K562 (cell line): ENCODE measurements at regions not wholly inside any gene's neighbourhood (a gene's known extent, or its start where the extent isn't known, plus 50 kb on each side); places are given as distances from the start of the nearest gene placed in this dataset.

Experiments used
- CHD2 ChIP-seq: IDR thresholded peaks from 2 replicates; pipeline ENCODE4 v1.6.1; 2011; ENCODE audit warnings: low read depth, low read length
- DDX20 ChIP-seq: fragments of 450-650 bp; IDR thresholded peaks from 2 replicates; pipeline ENCODE4 v1.6.1; 2016; ENCODE audit warnings: missing genetic modification characterization, low read depth, mild to moderate bottlenecking, missing compliant biosample characterization, moderate library complexity
- E2F6 ChIP-seq, 2 experiments: IDR thresholded peaks; 2 replicates each; pipeline ENCODE4 v1.6.1; 2011; ENCODE audit warnings: borderline replicate concordance in 1 of 2, control low read depth in 1 of 2, low read depth in 1 of 2, low read length in 1 of 2, mild to moderate bottlenecking in 1 of 2, mixed read lengths in 1 of 2, moderate library complexity in 1 of 2; ENCODE audit not compliant: insufficient read depth in 1 of 2, insufficient read length in 1 of 2, poor library complexity in 1 of 2, severe bottlenecking in 1 of 2; ENCODE audit errors: extremely low read depth in 1 of 2
- GTF2E2 ChIP-seq: fragments of 200-800 bp; sonication (Bioruptor generic); IDR thresholded peaks from 2 replicates; pipeline ENCODE4 v1.6.1; 2016; ENCODE audit warnings: missing genetic modification characterization, missing compliant biosample characterization
- IFI16 ChIP-seq: fragments of 250-450 bp; sonication (Bioruptor Pico); IDR thresholded peaks from 2 replicates; pipeline ENCODE4 v2.1.2; 2022; ENCODE audit warnings: mild to moderate bottlenecking, inconsistent platforms
- MAZ ChIP-seq, 2 experiments: fragments of 450-650 bp in 1 of 2; sonication (generic) in 1 of 2; formaldehyde crosslinking; IDR thresholded peaks in 1 of 2; conservative IDR thresholded peaks in 1 of 2; 2 replicates each; pipeline versions ENCODE4 v1.4.0 to v1.5.0; 2020; ENCODE audit warnings: mild to moderate bottlenecking in 1 of 2, missing genetic modification reagents in 1 of 2
- MXI1 ChIP-seq: IDR thresholded peaks from 2 replicates; pipeline ENCODE4 v1.6.1; 2011; ENCODE audit warnings: low read depth, mild to moderate bottlenecking, improper control_type of control experiment, low read length
- NR0B1 ChIP-seq: fragments of 450-650 bp; IDR thresholded peaks from one replicate; pipeline ENCODE4 v1.6.1; 2018; ENCODE audit warnings: mild to moderate bottlenecking, moderate library complexity; ENCODE audit not compliant: partially characterized antibody
- NR2C2 ChIP-seq, 2 experiments: fragments of 200-800 bp in 1 of 2; sonication (Bioruptor generic) in 1 of 2; sonication (generic) in 1 of 2; formaldehyde crosslinking in 1 of 2; IDR thresholded peaks; 2 replicates each; pipeline versions ENCODE4 v1.6.1 to v1.8.0; 2016 to 2022; ENCODE audit warnings: mild to moderate bottlenecking in 1 of 2, missing compliant biosample characterization in 1 of 2, missing genetic modification characterization in 1 of 2, missing genetic modification reagents in 1 of 2
- PHF8 ChIP-seq: fragments of 200-600 bp; sonication (generic); IDR thresholded peaks from 2 replicates; pipeline ENCODE4 v1.6.1; 2012; ENCODE audit warnings: mixed run types, mild to moderate bottlenecking, inconsistent platforms, low read length, moderate library complexity, borderline replicate concordance
- RCOR1 ChIP-seq, 2 experiments: IDR thresholded peaks; 2 replicates each; pipeline ENCODE4 v1.6.1; 2012; ENCODE audit warnings: low read depth in 2 of 2, low read length in 2 of 2, borderline replicate concordance in 1 of 2, improper control_type of control experiment in 1 of 2
- ZNF280A ChIP-seq: fragments of 450-650 bp; IDR thresholded peaks from 2 replicates; pipeline ENCODE4 v1.6.1; 2018; ENCODE audit warnings: mild to moderate bottlenecking, low read depth; ENCODE audit not compliant: partially characterized antibody
- ZNF407 ChIP-seq: fragments of 450-650 bp; IDR thresholded peaks from 2 replicates; pipeline ENCODE4 v1.6.1; 2016; ENCODE audit warnings: low read depth

DNA sequence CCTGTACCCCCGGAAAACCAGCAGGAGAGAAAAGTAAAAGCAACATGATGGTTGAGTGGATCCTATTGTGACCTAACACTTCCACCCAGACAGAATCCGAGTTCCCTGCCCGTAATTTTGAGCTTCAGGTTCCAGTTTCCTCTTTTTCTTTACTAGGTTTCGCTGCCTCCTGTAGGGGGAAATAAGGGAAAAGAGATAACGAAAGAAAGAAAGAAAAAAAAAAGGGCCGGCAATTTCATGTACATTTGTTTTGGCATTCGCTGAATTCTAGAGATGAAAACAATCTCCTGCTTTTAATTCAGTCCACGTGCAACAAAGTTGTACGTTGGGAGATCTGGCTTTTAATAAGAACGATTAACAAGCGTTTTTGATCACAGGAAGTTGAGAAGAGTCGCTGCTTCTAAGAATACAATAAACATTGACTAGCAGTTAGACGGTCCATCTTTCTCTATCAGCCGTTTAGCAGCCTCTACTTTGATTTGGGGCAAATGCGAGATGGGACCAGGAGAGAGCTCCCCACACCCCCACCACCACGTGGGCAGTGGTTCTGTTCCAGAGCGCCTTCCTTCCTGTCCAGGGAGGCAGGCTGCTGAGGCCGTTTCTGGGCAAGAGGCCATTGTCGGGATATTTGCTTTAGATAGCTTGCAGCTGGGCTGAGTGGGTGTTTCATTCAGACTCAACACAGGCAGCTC, 155.9 kb upstream of the RUNX1 start (continued):
- TF ChIP-seq MAZ (CRISPR knock-in tag; conservative IDR thresholded peaks at IDR 0.05 in 1 of 2, IDR thresholded peaks at IDR 0.05 in 1 of 2) (peak in 1 of 2 experiments; percentile 61; a peak in 2 of 4 replicates), CHD2 (no peak), NR0B1 (no peak), ZNF280A (no peak), ZNF407 (no peak), NR2C2 (CRISPR knock-in tag; IDR thresholded peaks at IDR 0.05) (no peak), NR2C2 (tag; IDR thresholded peaks at IDR 0.05) (peak; percentile 63), E2F6 (IDR thresholded peaks at IDR 0.05; ENCODE audit: borderline replicate concordance in 1 of 2, extremely low read depth in 1 of 2, insufficient read depth in 1 of 2, insufficient read length in 1 of 2, low read depth in 1 of 2, low read length in 1 of 2, poor library complexity in 1 of 2, severe bottlenecking in 1 of 2) (peak; percentile 60 to 61), GTF2E2 (tag) (no peak), DDX20 (no peak), IFI16 (CRISPR knock-in tag) (no peak), PHF8 (peak; percentile 39; the same call in 1 of the 2 replicates), MXI1 (no peak), RCOR1 (IDR thresholded peaks at IDR 0.05; ENCODE audit: borderline replicate concordance in 1 of 2, low read depth in 2 of 2, low read length in 2 of 2) (peak in 1 of 2 experiments; percentile 40; a peak in 2 of 4 replicates)
